Panc1 (cell line): ENCODE measurements at regions not wholly inside any gene's neighbourhood (a gene's known extent, or its start where the extent isn't known, plus 50 kb on each side); places are given as distances from the start of the nearest gene placed in this dataset.

Experiments
- ATAC-seq: fragments of 200-7000 bp; cut with Tn5 transposase; 2 replicates; pipeline ENCODE4 v1.9.1; 2020; ENCODE audit warnings: mild to moderate bottlenecking, moderate library complexity
- BruUV-seq: library from RNA; stranded (reverse); fragments of 400-500 nt; replicated peaks from 2 replicates; lab custom pipeline; 2021; lab: Mats Ljungman, UMichigan
- CTCF ChIA-PET: fragments of 300-600 bp; sonication (Branson Sonifier 250); formaldehyde crosslinking; loops from one replicate; lab custom pipeline; 2022; ENCODE audit warnings: antibody characterized with exemption; lab: Charles Lee
- POLR2A ChIA-PET: fragments of 300-600 bp; sonication (Branson Sonifier 250); formaldehyde crosslinking; loops from one replicate; lab custom pipeline; 2022; ENCODE audit warnings: antibody characterized with exemption; lab: Charles Lee
- DNase-seq: peaks from one replicate; pipeline ENCODE4 v3.0.0-alpha.2; 2010; ENCODE audit warnings: low read depth, low spot score
- H3K27ac ChIP-seq: 2 replicates; pipeline ENCODE4 v1.5.1; 2011; ENCODE audit warnings: mild to moderate bottlenecking, low read length, inconsistent platforms
- H3K27me3 ChIP-seq: fragments of 200-500 bp; sonication (Bioruptor generic); 2 replicates; pipeline ENCODE4 v1.6.0; 2014; ENCODE audit warnings: low read length, inconsistent platforms; ENCODE audit not compliant: control insufficient read depth, insufficient read depth
- H3K36me3 ChIP-seq: fragments of 200-500 bp; sonication (Bioruptor generic); 2 replicates; pipeline ENCODE4 v1.5.1; 2014; ENCODE audit warnings: inconsistent platforms, mild to moderate bottlenecking, low read length, moderate library complexity; ENCODE audit not compliant: control insufficient read depth, insufficient read depth
- H3K4me1 ChIP-seq: 2 replicates; pipeline ENCODE4 v1.5.1; 2011; ENCODE audit warnings: inconsistent platforms, mild to moderate bottlenecking, low read length, moderate library complexity; ENCODE audit not compliant: control insufficient read depth, insufficient read depth
- H3K4me3 ChIP-seq, 2 experiments: 2 replicates each; pipeline ENCODE4 v1.5.1; 2011 to 2012; ENCODE audit warnings: low read depth in 2 of 2, low read length in 2 of 2, mild to moderate bottlenecking in 2 of 2, inconsistent platforms in 1 of 2, moderate library complexity in 1 of 2
- H3K9me3 ChIP-seq: fragments of 200-500 bp; sonication (Bioruptor generic); 2 replicates; pipeline ENCODE4 v1.5.1; 2014; ENCODE audit warnings: low read depth, mild to moderate bottlenecking, inconsistent platforms, low read length, moderate library complexity; ENCODE audit not compliant: control insufficient read depth, insufficient read depth
- CTCF ChIP-seq: fragments of 450-650 bp; IDR thresholded peaks from 2 replicates; pipeline ENCODE4 v1.5.1; 2017; ENCODE audit warnings: mild to moderate bottlenecking
- POLR2AphosphoS5 ChIP-seq: IDR thresholded peaks from 2 replicates; pipeline ENCODE4 v1.6.1; 2012; ENCODE audit warnings: mild to moderate bottlenecking, low read depth, low read length, moderate library complexity
- REST ChIP-seq, 2 experiments: IDR thresholded peaks; 2 replicates each; pipeline ENCODE4 v1.6.1; 2011 to 2012; ENCODE audit warnings: low read depth in 2 of 2, control low read depth in 1 of 2, low read length in 1 of 2, mild to moderate bottlenecking in 1 of 2, moderate library complexity in 1 of 2; ENCODE audit not compliant: insufficient read depth in 1 of 2
- SIN3A ChIP-seq: IDR thresholded peaks from 2 replicates; pipeline ENCODE4 v1.6.1; 2012; ENCODE audit warnings: low read depth, mild to moderate bottlenecking, low read length, moderate library complexity, borderline replicate concordance; ENCODE audit not compliant: insufficient read depth
- TCF7L2 ChIP-seq: IDR thresholded peaks from 2 replicates; pipeline ENCODE4 v1.6.1; 2011; ENCODE audit warnings: mild to moderate bottlenecking, low read depth, low read length, inconsistent platforms
- in situ Hi-C: cut with HindIII; loops from 2 replicates; pipeline ENCODE4 v1.10.0; 2016; ENCODE audit warnings: low sequenced_read_pairs, low pct_unique_long_range_greater_than_20kb
- intact Hi-C: fragments of 100-400 bp; cut with micrococcal nuclease; formaldehyde crosslinking; loops from one replicate; pipeline ENCODE4 v1.10.0; 2022; ENCODE audit not compliant: unreplicated experiment

- CTCF ChIA-PET, result no interaction called here
Observed at GRCh38 chr2:4135765-4136164, 432.4 kb downstream of the DCDC2C start.

GRCh38 chr2:4139316-4139715, 435.9 kb downstream of the DCDC2C start:
- no peaks in the 10 kb centered on the region for H3K27me3 ChIP-seq
- CTCF ChIA-PET, result no interaction called here
- in situ Hi-C loops, result no loop called here
- ATAC-seq (no peak), DNase-seq (no peak)
- no peak overlapping the region for H3K27ac ChIP-seq
- H3K36me3 ChIP-seq, result no peaks in the 10 kb centered on the region
- intact Hi-C loops, result no loop called here
- no peak for TF ChIP-seq REST (IDR thresholded peaks at IDR 0.05; ENCODE audit: insufficient read depth in 1 of 2, low read depth in 2 of 2, low read length in 1 of 2)
- TF ChIP-seq SIN3A, result no peak
- no peak for TF ChIP-seq POLR2AphosphoS5
- no peak for TF ChIP-seq CTCF
- no peak for TF ChIP-seq TCF7L2
- POLR2A ChIA-PET, result no interaction called here
- BruUV-seq, result no TSS peak
- H3K9me3 ChIP-seq, result no peaks in the 10 kb centered on the region
- H3K4me1 ChIP-seq, result no peaks in the 10 kb centered on the region
- no peak overlapping the region for H3K4me3 ChIP-seq

More at GRCh38 chr2:4135765-4136164, 432.4 kb downstream of the DCDC2C start:
- Histone ChIP-seq H3K27me3 (no peaks in the 10 kb centered on the region), H3K4me1 (no peaks in the 10 kb centered on the region), H3K27ac (no peak overlapping the region), H3K36me3 (no peaks in the 10 kb centered on the region), H3K4me3 (no peak overlapping the region), H3K9me3 (peaks cover 10% of the 10 kb centered on the region; the same call in 1 of the 2 replicates)
- BruUV-seq, result no TSS peak
- ATAC-seq (no peak), DNase-seq (no peak)
- TF ChIP-seq CTCF (no peak), TCF7L2 (no peak), POLR2AphosphoS5 (no peak), SIN3A (no peak), REST (IDR thresholded peaks at IDR 0.05; ENCODE audit: insufficient read depth in 1 of 2, low read depth in 2 of 2, low read length in 1 of 2) (no peak)
- POLR2A ChIA-PET, result no interaction called here
- in situ Hi-C loops, result no loop called here
- intact Hi-C loops, result no loop called here
